ENCODE measurements at regions not wholly inside any gene's neighbourhood (a gene's known extent, or its start where the extent isn't known, plus 50 kb on each side); places are given as distances from the start of the nearest gene placed in this dataset.

GRCh38 chr4:160296476-160296875 is 1193.6 kb downstream of the RAPGEF2 start:
- H3K4me1 Mint-ChIP-seq: no peaks in the 10 kb centered on the region
- no peak overlapping the region for H3K27ac Mint-ChIP-seq
- H3K27me3 Mint-ChIP-seq: no peaks in the 10 kb centered on the region
- H3K36me3 Mint-ChIP-seq: no peaks in the 10 kb centered on the region
- H3K27me3 ChIP-seq (ENCODE audit: insufficient read depth, low read length, poor library complexity, severe bottlenecking): no peaks in the 10 kb centered on the region
- no peak for DNase-seq
- no peak overlapping the region for H3K27ac ChIP-seq (ENCODE audit: low read depth, low read length)
- CTCF ChIA-PET: no interaction called here
- no peaks in the 10 kb centered on the region for H3K36me3 ChIP-seq (ENCODE audit: insufficient read depth, low read length)
- H3K9me3 ChIP-seq (ENCODE audit: low read length): no peaks in the 10 kb centered on the region
- peaks cover 4 to 51% (median 10%) of the 10 kb centered on the region in 5 donors for H3K9me3 Mint-ChIP-seq
- H3K4me1 ChIP-seq (ENCODE audit: insufficient read depth, low read length): no peaks in the 10 kb centered on the region
- POLR2A ChIA-PET: no interaction called here
- H3K4me3 ChIP-seq (ENCODE audit: low read length): no peak overlapping the region
- no peak overlapping the region for H3K4me3 Mint-ChIP-seq

GRCh38 chr4:160299177-160299576 is 1196.3 kb downstream of the RAPGEF2 start:
- Mint-ChIP-seq H3K4me1 (no peaks in the 10 kb centered on the region), H3K27me3 (no peaks in the 10 kb centered on the region)
- CTCF ChIA-PET: no interaction called here

GRCh38 chr4:160299608-160300007 is 1196.7 kb downstream of the RAPGEF2 start:
- no peaks in the 10 kb centered on the region for H3K4me1 ChIP-seq (ENCODE audit: insufficient read depth, low read length)
- Mint-ChIP-seq H3K27ac (no peak overlapping the region), H3K4me3 (no peak overlapping the region), H3K9me3 (peaks cover 4 to 57% (median 6%) of the 10 kb centered on the region in 5 donors), H3K4me1 (no peaks in the 10 kb centered on the region), H3K36me3 (no peaks in the 10 kb centered on the region), H3K27me3 (no peaks in the 10 kb centered on the region)
- no peak overlapping the region for H3K4me3 ChIP-seq (ENCODE audit: low read length)
- no peak for DNase-seq
- ChIA-PET POLR2A (no interaction called here), CTCF (no interaction called here)
- no peaks in the 10 kb centered on the region for H3K9me3 ChIP-seq (ENCODE audit: low read length)
- no peaks in the 10 kb centered on the region for H3K27me3 ChIP-seq (ENCODE audit: insufficient read depth, low read length, poor library complexity, severe bottlenecking)
- no peaks in the 10 kb centered on the region for H3K36me3 ChIP-seq (ENCODE audit: insufficient read depth, low read length)
- H3K27ac ChIP-seq (ENCODE audit: low read depth, low read length): no peak overlapping the region

More at GRCh38 chr4:160299177-160299576, 1196.3 kb downstream of the RAPGEF2 start:
- Histone ChIP-seq H3K27ac (ENCODE audit: low read depth, low read length) (no peak overlapping the region), H3K9me3 (ENCODE audit: low read length) (no peaks in the 10 kb centered on the region), H3K4me1 (ENCODE audit: insufficient read depth, low read length) (no peaks in the 10 kb centered on the region), H3K27me3 (ENCODE audit: insufficient read depth, low read length, poor library complexity, severe bottlenecking) (no peaks in the 10 kb centered on the region), H3K36me3 (ENCODE audit: insufficient read depth, low read length) (no peaks in the 10 kb centered on the region), H3K4me3 (ENCODE audit: low read length) (no peak overlapping the region)
- no peak overlapping the region for H3K4me3 Mint-ChIP-seq
- H3K36me3 Mint-ChIP-seq: no peaks in the 10 kb centered on the region
- H3K9me3 Mint-ChIP-seq: peaks cover 4 to 55% (median 6%) of the 10 kb centered on the region in 5 donors
- POLR2A ChIA-PET: no interaction called here
- no peak for DNase-seq
- no peak overlapping the region for H3K27ac Mint-ChIP-seq

- H3K27ac Mint-ChIP-seq: no peak overlapping the region
- H3K4me3 Mint-ChIP-seq: no peak overlapping the region
- Histone ChIP-seq H3K27ac (ENCODE audit: low read depth, low read length) (no peak overlapping the region), H3K4me1 (ENCODE audit: insufficient read depth, low read length) (no peaks in the 10 kb centered on the region), H3K36me3 (ENCODE audit: insufficient read depth, low read length) (no peaks in the 10 kb centered on the region), H3K27me3 (ENCODE audit: insufficient read depth, low read length, poor library complexity, severe bottlenecking) (no peaks in the 10 kb centered on the region), H3K9me3 (ENCODE audit: low read length) (no peaks in the 10 kb centered on the region), H3K4me3 (ENCODE audit: low read length) (no peak overlapping the region)
- ChIA-PET CTCF (no interaction called here), POLR2A (no interaction called here)
- no peak for DNase-seq
- H3K9me3 Mint-ChIP-seq: peaks cover 2 to 22% (median 6%) of the 10 kb centered on the region in 5 donors
- no peaks in the 10 kb centered on the region for H3K27me3 Mint-ChIP-seq
- H3K36me3 Mint-ChIP-seq: no peaks in the 10 kb centered on the region
- H3K4me1 Mint-ChIP-seq: no peaks in the 10 kb centered on the region
Measured at GRCh38 chr4:160316036-160316435, 1213.2 kb downstream of the RAPGEF2 start.

DNA sequence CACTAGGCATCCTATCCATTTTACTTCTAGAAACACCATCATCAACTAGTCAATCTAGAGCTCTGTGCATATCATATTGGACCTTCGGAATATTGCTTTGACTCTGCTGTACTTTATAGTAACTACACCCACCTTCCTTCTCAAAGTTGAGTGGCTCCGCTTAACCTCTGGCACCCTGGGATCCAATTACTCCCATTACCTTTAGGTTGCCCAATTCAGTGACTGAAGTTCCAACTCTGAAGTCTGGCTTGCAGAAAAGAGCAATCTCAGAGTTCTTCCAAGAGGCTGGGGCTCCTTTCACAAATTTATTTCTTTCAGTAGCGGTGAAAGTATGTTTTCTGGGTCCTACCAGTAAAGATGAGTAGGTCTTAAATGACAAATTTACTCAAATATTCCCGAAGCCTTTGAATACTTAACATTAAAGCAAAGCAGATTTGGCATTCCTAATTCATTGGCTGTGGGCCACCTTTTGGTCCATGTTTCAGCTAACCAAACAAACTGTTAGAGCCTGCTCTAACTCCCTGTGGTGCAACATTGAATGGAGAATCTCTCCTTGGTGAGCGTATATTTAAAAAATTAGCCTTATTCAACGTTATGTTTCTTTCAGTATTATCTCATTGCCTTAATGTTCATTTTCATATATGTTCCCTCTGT is 1215.8 kb downstream of the RAPGEF2 start:
- ChIA-PET CTCF (no interaction called here), POLR2A (no interaction called here)
- Mint-ChIP-seq H3K9me3 (peaks cover 2 to 8% (median 3%) of the 10 kb centered on the region in 5 donors), H3K27ac (no peak overlapping the region), H3K4me3 (no peak overlapping the region), H3K36me3 (no peaks in the 10 kb centered on the region), H3K4me1 (no peaks in the 10 kb centered on the region), H3K27me3 (no peaks in the 10 kb centered on the region)
- Histone ChIP-seq H3K27ac (ENCODE audit: low read depth, low read length) (no peak overlapping the region), H3K4me1 (ENCODE audit: insufficient read depth, low read length) (no peaks in the 10 kb centered on the region), H3K4me3 (ENCODE audit: low read length) (no peak overlapping the region), H3K9me3 (ENCODE audit: low read length) (no peaks in the 10 kb centered on the region), H3K36me3 (ENCODE audit: insufficient read depth, low read length) (no peaks in the 10 kb centered on the region), H3K27me3 (ENCODE audit: insufficient read depth, low read length, poor library complexity, severe bottlenecking) (no peaks in the 10 kb centered on the region)
- no peak for DNase-seq

DNA sequence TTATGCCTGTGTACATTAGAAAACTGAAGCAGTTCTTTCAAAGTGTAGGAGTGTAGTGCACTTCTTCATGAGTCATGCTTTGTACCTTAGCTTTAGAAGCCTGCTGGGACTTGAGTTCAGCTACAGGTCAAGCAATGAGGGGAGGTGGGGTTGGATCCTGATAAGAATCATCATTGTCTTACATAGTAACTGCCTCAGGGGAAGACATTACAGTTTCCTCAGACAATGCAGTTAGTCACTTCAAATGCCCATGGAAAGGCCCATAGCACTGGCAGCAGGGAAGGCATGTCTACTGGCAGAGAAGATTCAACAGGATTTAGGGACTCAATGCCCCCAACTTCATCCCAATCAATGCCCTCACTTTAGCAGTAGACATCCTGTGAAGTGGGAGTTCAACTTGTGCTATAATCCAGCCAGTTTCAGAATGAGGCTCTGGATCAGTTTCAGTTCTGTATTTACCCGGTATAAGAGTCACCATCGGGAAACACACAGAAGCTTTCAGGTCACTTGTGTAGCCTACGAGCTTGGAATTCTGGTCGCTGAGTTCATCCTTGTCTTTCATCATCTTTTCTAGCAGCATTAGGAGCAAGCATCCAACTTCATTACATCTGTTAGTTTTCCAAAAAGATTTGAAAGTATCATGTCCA is 1216.5 kb downstream of the RAPGEF2 start:
- Histone ChIP-seq H3K36me3 (ENCODE audit: insufficient read depth, low read length) (no peaks in the 10 kb centered on the region), H3K9me3 (ENCODE audit: low read length) (no peaks in the 10 kb centered on the region), H3K27ac (ENCODE audit: low read depth, low read length) (no peak overlapping the region), H3K4me3 (ENCODE audit: low read length) (no peak overlapping the region), H3K4me1 (ENCODE audit: insufficient read depth, low read length) (no peaks in the 10 kb centered on the region), H3K27me3 (ENCODE audit: insufficient read depth, low read length, poor library complexity, severe bottlenecking) (no peaks in the 10 kb centered on the region)
- no peak for DNase-seq
- no peaks in the 10 kb centered on the region for H3K4me1 Mint-ChIP-seq
- peaks cover under 1 to 8% (median 3%) of the 10 kb centered on the region in 5 donors for H3K9me3 Mint-ChIP-seq
- no peaks in the 10 kb centered on the region for H3K27me3 Mint-ChIP-seq
- ChIA-PET CTCF (no interaction called here), POLR2A (no interaction called here)
- no peaks in the 10 kb centered on the region for H3K36me3 Mint-ChIP-seq
- no peak overlapping the region for H3K4me3 Mint-ChIP-seq
- no peak overlapping the region for H3K27ac Mint-ChIP-seq

- Histone ChIP-seq H3K27ac (ENCODE audit: low read depth, low read length) (no peak overlapping the region), H3K9me3 (ENCODE audit: low read length) (no peaks in the 10 kb centered on the region), H3K36me3 (ENCODE audit: insufficient read depth, low read length) (no peaks in the 10 kb centered on the region), H3K4me1 (ENCODE audit: insufficient read depth, low read length) (no peaks in the 10 kb centered on the region), H3K4me3 (ENCODE audit: low read length) (no peak overlapping the region), H3K27me3 (ENCODE audit: insufficient read depth, low read length, poor library complexity, severe bottlenecking) (no peaks in the 10 kb centered on the region)
- Mint-ChIP-seq H3K27ac (no peak overlapping the region), H3K4me3 (no peak overlapping the region), H3K27me3 (no peaks in the 10 kb centered on the region), H3K36me3 (no peaks in the 10 kb centered on the region), H3K4me1 (no peaks in the 10 kb centered on the region), H3K9me3 (peaks cover 0 to 8% (median 3%) of the 10 kb centered on the region in 5 donors)
- ChIA-PET CTCF (no interaction called here), POLR2A (no interaction called here)
- no peak for DNase-seq
Measured at GRCh38 chr4:160319868-160320260, 1217.0 kb downstream of the RAPGEF2 start.

GRCh38 chr4:160326110-160326509 is 1223.2 kb downstream of the RAPGEF2 start:
- no peaks in the 10 kb centered on the region for H3K4me1 ChIP-seq (ENCODE audit: insufficient read depth, low read length)
- H3K4me3 ChIP-seq (ENCODE audit: low read length): no peak overlapping the region
- no peaks in the 10 kb centered on the region for H3K9me3 ChIP-seq (ENCODE audit: low read length)
- Mint-ChIP-seq H3K4me3 (no peak overlapping the region), H3K36me3 (no peaks in the 10 kb centered on the region), H3K9me3 (peaks cover 0 to 11% (median 8%) of the 10 kb centered on the region in 5 donors), H3K4me1 (no peaks in the 10 kb centered on the region), H3K27me3 (no peaks in the 10 kb centered on the region), H3K27ac (no peak overlapping the region)
- no peaks in the 10 kb centered on the region for H3K36me3 ChIP-seq (ENCODE audit: insufficient read depth, low read length)
- no peak for DNase-seq
- CTCF ChIA-PET: no interaction called here
- POLR2A ChIA-PET: no interaction called here
- no peaks in the 10 kb centered on the region for H3K27me3 ChIP-seq (ENCODE audit: insufficient read depth, low read length, poor library complexity, severe bottlenecking)
- no peak overlapping the region for H3K27ac ChIP-seq (ENCODE audit: low read depth, low read length)
